KMS-11 (cell line): ENCODE measurements at regions not wholly inside any gene's neighbourhood (a gene's known extent, or its start where the extent isn't known, plus 50 kb on each side); places are given as distances from the start of the nearest gene placed in this dataset.

Source experiments
- H2AFZ ChIP-seq: fragments of 200-600 bp; sonication (generic); 2 replicates; pipeline ENCODE4 v1.6.1; 2016; ENCODE audit warnings: antibody characterized with exemption, mixed run types, low read depth
- H3K27ac ChIP-seq: fragments of 200-600 bp; sonication (generic); 2 replicates; pipeline ENCODE4 v1.6.1; 2016; ENCODE audit warnings: mild to moderate bottlenecking, mixed run types
- H3K27me3 ChIP-seq: fragments of 200-600 bp; sonication (generic); 2 replicates; pipeline ENCODE4 v1.6.1; 2017; ENCODE audit warnings: mild to moderate bottlenecking, low read depth, mixed run types, moderate library complexity; ENCODE audit not compliant: insufficient read depth
- H3K36me3 ChIP-seq: fragments of 200-600 bp; sonication (generic); 2 replicates; pipeline ENCODE4 v1.6.1; 2017; ENCODE audit warnings: mild to moderate bottlenecking, mixed run types; ENCODE audit not compliant: insufficient read depth
- H3K4me1 ChIP-seq: fragments of 200-600 bp; sonication (generic); 2 replicates; pipeline ENCODE4 v1.6.1; 2016; ENCODE audit warnings: mild to moderate bottlenecking, low read depth, mixed run types; ENCODE audit not compliant: poor library complexity, severe bottlenecking
- H3K4me2 ChIP-seq: fragments of 200-600 bp; sonication (generic); 2 replicates; pipeline ENCODE4 v1.7.0; 2016; ENCODE audit warnings: mild to moderate bottlenecking, mixed run types
- H3K4me3 ChIP-seq: fragments of 200-600 bp; sonication (generic); IDR thresholded peaks from 2 replicates; pipeline ENCODE4 v1.6.1; 2017; ENCODE audit warnings: low read depth, low read length, mixed read lengths; ENCODE audit not compliant: insufficient read depth
- H3K79me2 ChIP-seq: fragments of 200-600 bp; sonication (generic); 2 replicates; pipeline ENCODE4 v1.6.1; 2016; ENCODE audit warnings: low read depth, mixed run types; ENCODE audit not compliant: insufficient read depth
- H3K9ac ChIP-seq: fragments of 200-600 bp; sonication (generic); 2 replicates; pipeline ENCODE4 v1.6.1; 2016; ENCODE audit warnings: mild to moderate bottlenecking, mixed run types
- H4K20me1 ChIP-seq: fragments of 200-600 bp; sonication (generic); 2 replicates; pipeline ENCODE4 v1.6.1; 2016; ENCODE audit warnings: mild to moderate bottlenecking, mixed run types; ENCODE audit not compliant: insufficient read depth
- TF ChIP-seq, protein P1 (sequence below): fragments of 200-600 bp; sonication (generic); conservative IDR thresholded peaks from 2 replicates; pipeline ENCODE4 v1.6.1; 2017; ENCODE audit warnings: low read depth, mild to moderate bottlenecking, antibody characterized with exemption, low read length, moderate library complexity, mixed read lengths

GRCh38 chr6:126258150-126258549 is 81.8 kb upstream of the CENPW start:
- TF ChIP-seq, protein P1, sequence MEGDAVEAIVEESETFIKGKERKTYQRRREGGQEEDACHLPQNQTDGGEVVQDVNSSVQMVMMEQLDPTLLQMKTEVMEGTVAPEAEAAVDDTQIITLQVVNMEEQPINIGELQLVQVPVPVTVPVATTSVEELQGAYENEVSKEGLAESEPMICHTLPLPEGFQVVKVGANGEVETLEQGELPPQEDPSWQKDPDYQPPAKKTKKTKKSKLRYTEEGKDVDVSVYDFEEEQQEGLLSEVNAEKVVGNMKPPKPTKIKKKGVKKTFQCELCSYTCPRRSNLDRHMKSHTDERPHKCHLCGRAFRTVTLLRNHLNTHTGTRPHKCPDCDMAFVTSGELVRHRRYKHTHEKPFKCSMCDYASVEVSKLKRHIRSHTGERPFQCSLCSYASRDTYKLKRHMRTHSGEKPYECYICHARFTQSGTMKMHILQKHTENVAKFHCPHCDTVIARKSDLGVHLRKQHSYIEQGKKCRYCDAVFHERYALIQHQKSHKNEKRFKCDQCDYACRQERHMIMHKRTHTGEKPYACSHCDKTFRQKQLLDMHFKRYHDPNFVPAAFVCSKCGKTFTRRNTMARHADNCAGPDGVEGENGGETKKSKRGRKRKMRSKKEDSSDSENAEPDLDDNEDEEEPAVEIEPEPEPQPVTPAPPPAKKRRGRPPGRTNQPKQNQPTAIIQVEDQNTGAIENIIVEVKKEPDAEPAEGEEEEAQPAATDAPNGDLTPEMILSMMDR, result no peak
- Histone ChIP-seq H3K4me3 (no peak overlapping the region), H3K9ac (no peak overlapping the region), H3K4me1 (no peaks in the 10 kb centered on the region), H3K79me2 (no peaks in the 10 kb centered on the region), H3K27ac (no peak overlapping the region), H3K4me2 (no peak overlapping the region), H3K36me3 (no peaks in the 10 kb centered on the region), H3K27me3 (no peaks in the 10 kb centered on the region), H2AFZ (no peak overlapping the region), H4K20me1 (no peaks in the 10 kb centered on the region)

- TF ChIP-seq, protein P1, result no peak
- Histone ChIP-seq H3K4me1 (no peaks in the 10 kb centered on the region), H3K36me3 (no peaks in the 10 kb centered on the region), H3K27ac (no peak overlapping the region), H2AFZ (no peak overlapping the region), H4K20me1 (no peaks in the 10 kb centered on the region), H3K9ac (no peak overlapping the region), H3K4me2 (no peak overlapping the region), H3K79me2 (no peaks in the 10 kb centered on the region), H3K27me3 (no peaks in the 10 kb centered on the region), H3K4me3 (no peak overlapping the region)
Measured at GRCh38 chr6:126261792-126262421, 78.0 kb upstream of the CENPW start.

GRCh38 chr6:126264265-126264664 is 75.7 kb upstream of the CENPW start:
- Histone ChIP-seq H4K20me1 (no peaks in the 10 kb centered on the region), H3K36me3 (no peaks in the 10 kb centered on the region), H3K4me3 (no peak overlapping the region), H3K4me2 (no peak overlapping the region), H3K4me1 (no peaks in the 10 kb centered on the region), H3K9ac (no peak overlapping the region), H3K27ac (no peak overlapping the region), H2AFZ (no peak overlapping the region), H3K27me3 (no peaks in the 10 kb centered on the region), H3K79me2 (no peaks in the 10 kb centered on the region)
- TF ChIP-seq, protein P1, result no peak

GRCh38 chr6:126266664-126267063 is 73.3 kb upstream of the CENPW start:
- TF ChIP-seq, protein P1, result no peak
- H3K27ac ChIP-seq, result no peak overlapping the region
- no peaks in the 10 kb centered on the region for H3K79me2 ChIP-seq
- H3K27me3 ChIP-seq, result no peaks in the 10 kb centered on the region
- H3K4me3 ChIP-seq, result no peak overlapping the region
- no peak overlapping the region for H2AFZ ChIP-seq
- no peak overlapping the region for H3K9ac ChIP-seq
- H3K4me1 ChIP-seq, result no peaks in the 10 kb centered on the region
- H3K4me2 ChIP-seq, result no peak overlapping the region
- no peaks in the 10 kb centered on the region for H4K20me1 ChIP-seq
- no peaks in the 10 kb centered on the region for H3K36me3 ChIP-seq
